ENCODE measurements at regions not wholly inside any gene's neighbourhood (a gene's known extent, or its start where the extent isn't known, plus 50 kb on each side); places are given as distances from the start of the nearest gene placed in this dataset.

DNA sequence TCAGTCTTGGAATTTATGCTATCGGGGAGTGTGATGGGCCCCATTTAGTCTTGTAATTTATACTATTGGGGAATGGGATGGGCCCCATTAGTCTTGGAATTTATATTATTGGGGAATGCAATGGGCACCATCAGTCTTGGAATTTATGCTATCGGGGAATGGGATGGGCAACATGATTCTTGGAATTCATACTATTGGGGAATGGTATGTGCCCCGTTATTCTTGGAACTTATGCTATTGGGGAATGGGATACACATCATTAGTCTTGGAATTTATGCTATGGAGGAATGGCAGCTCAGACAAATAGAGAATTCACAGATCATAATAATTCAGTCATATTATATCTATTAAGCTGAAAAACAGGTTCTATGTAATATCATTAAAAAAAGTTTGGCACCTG lies 300.3 kb downstream of the SMOC2 start:
- no peak overlapping the region for H3K27ac ChIP-seq (ENCODE audit: low read depth, low read length)
- H3K4me1 ChIP-seq (ENCODE audit: insufficient read depth, low read length) = no peaks in the 10 kb centered on the region
- no peak overlapping the region for H3K9ac ChIP-seq (ENCODE audit: low read depth, low read length)
- peaks cover 5% of the 10 kb centered on the region; the same call in 1 of the 2 replicates for H3K9me3 ChIP-seq (ENCODE audit: insufficient read depth, low read depth, low read length)
- no peaks in the 10 kb centered on the region for H3K27me3 ChIP-seq (ENCODE audit: insufficient read depth, low read length)
- H3K4me3 ChIP-seq (ENCODE audit: low read length) = no peak overlapping the region
- over 99% methylated on average over 3 of the region's 3 CpGs for WGBS
- no peaks in the 10 kb centered on the region for H3K36me3 ChIP-seq (ENCODE audit: insufficient read depth, low read length)

DNA sequence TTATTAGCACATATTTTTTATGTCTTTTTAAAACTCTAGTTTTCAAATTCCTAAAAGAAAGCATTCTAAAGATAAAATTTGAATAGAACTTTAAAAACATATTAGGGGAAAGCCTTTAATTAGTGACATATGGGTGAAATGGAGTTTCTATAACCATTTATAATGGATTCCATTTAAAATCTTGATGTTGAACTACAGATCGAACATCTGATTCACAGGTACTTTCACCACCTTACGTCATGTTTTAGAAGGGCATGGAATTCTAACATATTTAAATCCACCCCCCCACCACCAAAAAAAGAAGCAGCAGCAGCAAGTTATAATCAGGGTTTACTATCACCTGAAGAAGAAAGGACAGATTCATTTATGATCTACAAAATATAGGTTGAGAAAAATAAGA lies 298.4 kb downstream of the SMOC2 start:
- Histone ChIP-seq H3K4me3 (ENCODE audit: low read length) (no peak overlapping the region), H3K27me3 (ENCODE audit: insufficient read depth, low read length) (no peaks in the 10 kb centered on the region), H3K4me1 (ENCODE audit: insufficient read depth, low read length) (no peaks in the 10 kb centered on the region), H3K9me3 (ENCODE audit: insufficient read depth, low read depth, low read length) (peaks cover 5% of the 10 kb centered on the region; the same call in 1 of the 2 replicates), H3K9ac (ENCODE audit: low read depth, low read length) (no peak overlapping the region), H3K36me3 (ENCODE audit: insufficient read depth, low read length) (no peaks in the 10 kb centered on the region), H3K27ac (ENCODE audit: low read depth, low read length) (no peak overlapping the region)
- no CpG with 5 or more reads among the region's 2 CpGs for WGBS

DNA sequence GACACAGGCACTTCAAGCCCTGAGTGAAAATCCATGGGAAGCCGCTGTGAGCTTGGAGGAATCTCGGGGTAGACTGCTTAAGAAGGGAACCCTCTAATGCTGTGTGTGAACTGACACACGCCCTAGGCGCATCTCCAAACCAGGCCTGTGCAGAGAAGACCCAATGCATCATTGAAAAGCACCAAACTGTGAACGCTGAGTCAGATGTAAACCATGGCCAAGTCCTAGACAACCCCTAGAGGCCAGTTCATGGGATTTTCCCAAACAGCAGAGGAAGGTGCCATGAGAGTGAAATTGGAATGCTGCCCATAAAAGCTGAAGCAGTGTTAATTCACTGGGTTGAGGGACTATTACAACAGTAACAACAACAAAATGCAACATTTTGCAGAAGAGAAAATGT lies 296.5 kb downstream of the SMOC2 start:
- H3K4me1 ChIP-seq (ENCODE audit: insufficient read depth, low read length) = no peaks in the 10 kb centered on the region
- 94% methylated on average over 5 of the region's 5 CpGs for WGBS

DNA sequence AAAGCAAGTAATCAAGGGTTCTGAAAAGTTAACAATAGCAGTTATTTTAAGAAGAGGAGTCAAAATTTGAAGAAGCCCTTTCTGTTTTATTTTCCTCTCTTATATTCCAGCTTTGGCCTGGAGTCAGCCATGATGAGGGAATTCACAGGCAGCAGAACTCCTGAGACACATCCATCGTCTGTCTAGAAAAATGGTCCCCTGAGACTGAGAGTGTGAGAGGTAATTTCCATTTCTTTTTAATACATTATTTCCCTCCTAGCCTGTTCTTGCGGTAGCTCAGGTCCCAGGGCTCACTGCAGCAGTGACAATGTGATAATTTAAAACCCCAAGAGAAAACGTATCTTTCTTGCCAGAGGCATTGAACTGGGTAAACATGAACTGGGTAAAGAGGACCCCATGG lies 296.0 kb downstream of the SMOC2 start:
- H3K9ac ChIP-seq (ENCODE audit: low read depth, low read length) = no peak overlapping the region
- no peaks in the 10 kb centered on the region for H3K27me3 ChIP-seq (ENCODE audit: insufficient read depth, low read length)
- no peak overlapping the region for H3K4me3 ChIP-seq (ENCODE audit: low read length)
- no peaks in the 10 kb centered on the region for H3K4me1 ChIP-seq (ENCODE audit: insufficient read depth, low read length)
- H3K36me3 ChIP-seq (ENCODE audit: insufficient read depth, low read length) = no peaks in the 10 kb centered on the region
- H3K9me3 ChIP-seq (ENCODE audit: insufficient read depth, low read depth, low read length) = peaks cover 5% of the 10 kb centered on the region; the same call in 1 of the 2 replicates
- 98% methylated on average over 3 of the region's 3 CpGs for WGBS
- no peak overlapping the region for H3K27ac ChIP-seq (ENCODE audit: low read depth, low read length)

More for the DNA sequence above, 296.5 kb downstream of the SMOC2 start:
- H3K36me3 ChIP-seq (ENCODE audit: insufficient read depth, low read length) = no peaks in the 10 kb centered on the region
- H3K4me3 ChIP-seq (ENCODE audit: low read length) = no peak overlapping the region
- H3K27me3 ChIP-seq (ENCODE audit: insufficient read depth, low read length) = no peaks in the 10 kb centered on the region
- peaks cover 5% of the 10 kb centered on the region; the same call in 1 of the 2 replicates for H3K9me3 ChIP-seq (ENCODE audit: insufficient read depth, low read depth, low read length)
- H3K9ac ChIP-seq (ENCODE audit: low read depth, low read length) = no peak overlapping the region
- H3K27ac ChIP-seq (ENCODE audit: low read depth, low read length) = no peak overlapping the region

DNA sequence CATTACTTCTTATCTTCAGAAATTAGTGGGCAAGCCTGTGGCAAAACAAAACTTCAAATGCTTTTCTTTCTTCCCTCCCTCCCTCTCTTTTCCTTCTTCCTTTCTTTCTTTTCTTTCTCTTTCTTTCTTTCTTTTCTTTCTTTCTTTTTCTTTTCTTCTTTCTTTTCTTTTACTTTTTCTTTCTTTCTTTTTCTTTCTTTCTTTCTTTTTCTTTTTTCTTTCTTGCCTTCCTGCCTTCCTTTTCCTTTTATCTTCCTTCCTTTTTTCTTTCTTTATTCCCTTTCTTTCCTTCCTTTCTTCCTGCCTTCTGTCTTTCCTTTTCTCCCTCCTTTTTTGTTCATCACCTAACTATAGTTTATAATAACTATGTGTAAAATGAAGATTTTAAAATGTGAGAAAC lies 295.1 kb downstream of the SMOC2 start:
- Histone ChIP-seq H3K9me3 (ENCODE audit: insufficient read depth, low read depth, low read length) (peaks cover 5% of the 10 kb centered on the region; the same call in 1 of the 2 replicates), H3K4me3 (ENCODE audit: low read length) (no peak overlapping the region), H3K27ac (ENCODE audit: low read depth, low read length) (no peak overlapping the region), H3K9ac (ENCODE audit: low read depth, low read length) (no peak overlapping the region), H3K4me1 (ENCODE audit: insufficient read depth, low read length) (no peaks in the 10 kb centered on the region), H3K36me3 (ENCODE audit: insufficient read depth, low read length) (no peaks in the 10 kb centered on the region), H3K27me3 (ENCODE audit: insufficient read depth, low read length) (no peaks in the 10 kb centered on the region)

DNA sequence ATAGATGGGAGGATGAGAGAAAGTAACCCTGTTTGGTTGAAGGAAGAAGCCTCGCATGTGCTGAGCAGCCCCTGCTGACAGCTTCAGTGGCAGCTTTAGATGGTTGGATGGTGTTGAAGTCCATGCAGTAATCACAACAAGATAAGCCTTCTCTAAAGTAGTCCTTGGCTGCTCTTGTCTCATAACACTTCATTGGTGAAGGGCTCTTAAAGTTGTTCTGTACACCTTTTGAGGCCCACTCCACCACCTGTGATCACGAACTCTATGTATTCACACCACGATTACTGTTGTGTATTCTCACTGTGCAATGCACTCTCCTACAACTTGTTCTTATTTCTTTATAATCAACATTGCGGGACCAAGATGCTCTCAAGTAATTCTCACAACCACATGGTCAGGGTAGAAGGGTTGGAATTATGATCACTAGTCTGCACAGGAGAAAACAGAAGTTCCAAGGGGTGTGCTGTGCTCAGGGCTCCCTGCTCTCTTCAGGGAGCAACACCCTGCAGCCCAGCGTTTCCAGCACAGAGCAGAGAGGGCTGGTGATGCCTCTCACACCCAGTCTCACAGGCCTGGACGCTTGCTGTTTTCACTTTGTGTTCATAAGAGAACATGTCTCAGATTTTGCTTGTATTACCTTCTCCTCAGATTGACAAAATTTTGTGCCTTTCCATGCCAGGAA lies 294.4 kb downstream of the SMOC2 start:
- no peaks in the 10 kb centered on the region for H3K4me1 ChIP-seq (ENCODE audit: insufficient read depth, low read length)
- WGBS = 88% methylated on average over 6 of the region's 6 CpGs
- peaks cover 5% of the 10 kb centered on the region; the same call in 1 of the 2 replicates for H3K9me3 ChIP-seq (ENCODE audit: insufficient read depth, low read depth, low read length)
- H3K36me3 ChIP-seq (ENCODE audit: insufficient read depth, low read length) = no peaks in the 10 kb centered on the region
- H3K27me3 ChIP-seq (ENCODE audit: insufficient read depth, low read length) = no peaks in the 10 kb centered on the region
- H3K9ac ChIP-seq (ENCODE audit: low read depth, low read length) = no peak overlapping the region
- H3K27ac ChIP-seq (ENCODE audit: low read depth, low read length) = no peak overlapping the region
- no peak overlapping the region for H3K4me3 ChIP-seq (ENCODE audit: low read length)

DNA sequence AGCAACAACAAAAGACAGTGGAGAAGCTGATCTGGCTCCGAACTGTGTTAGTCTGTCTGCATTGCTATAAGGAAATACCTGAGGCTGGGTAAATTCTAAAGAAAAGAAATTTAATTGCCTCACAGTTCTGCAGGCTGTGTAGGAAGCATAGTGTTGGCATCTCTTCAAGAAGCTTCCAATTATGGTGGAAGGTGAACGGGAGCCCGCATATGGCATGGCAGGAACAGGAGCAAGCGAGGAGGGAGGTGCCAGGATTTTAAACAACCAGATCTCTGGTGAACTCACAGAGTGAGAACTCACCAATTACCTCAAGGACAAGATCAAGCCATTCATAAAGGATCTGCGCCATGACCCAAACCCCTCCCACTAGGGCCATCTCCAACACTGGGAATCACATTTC lies 293.5 kb downstream of the SMOC2 start:
- no peaks in the 10 kb centered on the region for H3K36me3 ChIP-seq (ENCODE audit: insufficient read depth, low read length)
- no peaks in the 10 kb centered on the region for H3K4me1 ChIP-seq (ENCODE audit: insufficient read depth, low read length)
- H3K4me3 ChIP-seq (ENCODE audit: low read length) = no peak overlapping the region
- H3K27ac ChIP-seq (ENCODE audit: low read depth, low read length) = no peak overlapping the region
- H3K27me3 ChIP-seq (ENCODE audit: insufficient read depth, low read length) = no peaks in the 10 kb centered on the region
- H3K9ac ChIP-seq (ENCODE audit: low read depth, low read length) = no peak overlapping the region
- peaks cover 5% of the 10 kb centered on the region; the same call in 1 of the 2 replicates for H3K9me3 ChIP-seq (ENCODE audit: insufficient read depth, low read depth, low read length)
- WGBS = 95% methylated on average over 5 of the region's 5 CpGs

DNA sequence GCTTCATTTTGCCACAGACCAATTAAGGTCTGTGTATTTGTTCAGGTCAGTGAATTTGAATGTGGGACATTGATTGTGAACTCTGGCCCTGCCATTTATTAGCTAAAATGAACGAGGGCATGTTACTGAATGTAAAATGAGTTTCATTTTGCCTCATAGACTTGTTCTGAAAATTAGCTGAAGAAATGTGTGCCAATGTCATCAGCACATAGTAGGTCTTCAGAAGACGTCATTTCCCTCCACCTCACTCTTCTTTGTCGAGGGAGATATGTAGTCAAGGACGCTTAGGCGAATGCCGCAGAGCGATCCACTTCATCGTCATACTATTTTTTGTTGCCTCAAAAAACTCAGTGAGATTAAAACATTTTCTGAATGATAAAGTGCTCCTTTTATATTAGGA lies 291.7 kb downstream of the SMOC2 start:
- Histone ChIP-seq H3K4me1 (ENCODE audit: insufficient read depth, low read length) (no peaks in the 10 kb centered on the region), H3K27ac (ENCODE audit: low read depth, low read length) (no peak overlapping the region), H3K27me3 (ENCODE audit: insufficient read depth, low read length) (no peaks in the 10 kb centered on the region), H3K4me3 (ENCODE audit: low read length) (no peak overlapping the region), H3K36me3 (ENCODE audit: insufficient read depth, low read length) (no peaks in the 10 kb centered on the region), H3K9me3 (ENCODE audit: insufficient read depth, low read depth, low read length) (no peaks in the 10 kb centered on the region), H3K9ac (ENCODE audit: low read depth, low read length) (no peak overlapping the region)
- WGBS = 82% methylated on average over 8 of the region's 8 CpGs

DNA sequence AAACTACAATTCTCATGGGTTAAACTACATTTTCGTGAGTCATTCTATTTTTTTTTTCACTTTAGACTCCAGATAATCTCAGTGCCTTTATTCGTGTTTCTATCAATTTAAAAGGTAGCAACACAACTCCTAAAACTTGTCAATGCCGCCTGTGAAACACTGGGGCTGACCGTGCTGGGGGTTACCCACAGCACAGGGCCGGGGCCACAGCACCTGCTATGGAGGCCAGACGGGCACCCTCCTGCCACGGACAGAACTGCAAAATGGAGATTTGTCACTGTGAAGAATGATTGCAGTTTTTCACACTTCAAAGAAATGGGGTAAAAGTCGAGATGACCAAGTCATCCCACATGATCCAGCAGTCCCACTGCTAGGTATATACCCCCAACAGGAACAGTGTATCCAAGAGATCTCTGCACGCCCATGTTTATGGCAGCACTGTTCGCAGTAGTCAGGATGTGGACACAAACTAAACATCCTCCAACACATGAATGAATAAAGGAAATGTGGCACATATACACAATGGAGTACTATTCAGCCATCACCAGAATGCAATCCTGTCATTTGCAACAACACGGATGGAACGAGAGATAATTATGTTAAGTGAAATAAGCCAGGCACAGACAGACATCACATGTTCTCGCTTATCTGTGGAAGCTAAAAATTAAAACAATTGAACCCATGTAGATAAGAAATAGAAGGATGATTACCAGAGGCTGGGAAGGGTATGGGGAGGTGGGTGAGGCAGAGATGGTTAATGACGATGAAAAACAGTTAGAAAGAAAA lies 290.1 kb downstream of the SMOC2 start:
- Histone ChIP-seq H3K27me3 (ENCODE audit: insufficient read depth, low read length) (no peaks in the 10 kb centered on the region), H3K4me1 (ENCODE audit: insufficient read depth, low read length) (no peaks in the 10 kb centered on the region), H3K27ac (ENCODE audit: low read depth, low read length) (no peak overlapping the region), H3K36me3 (ENCODE audit: insufficient read depth, low read length) (no peaks in the 10 kb centered on the region), H3K9me3 (ENCODE audit: insufficient read depth, low read depth, low read length) (no peaks in the 10 kb centered on the region), H3K9ac (ENCODE audit: low read depth, low read length) (no peak overlapping the region), H3K4me3 (ENCODE audit: low read length) (no peak overlapping the region)
- WGBS = 96% methylated on average over 14 of the region's 14 CpGs

DNA sequence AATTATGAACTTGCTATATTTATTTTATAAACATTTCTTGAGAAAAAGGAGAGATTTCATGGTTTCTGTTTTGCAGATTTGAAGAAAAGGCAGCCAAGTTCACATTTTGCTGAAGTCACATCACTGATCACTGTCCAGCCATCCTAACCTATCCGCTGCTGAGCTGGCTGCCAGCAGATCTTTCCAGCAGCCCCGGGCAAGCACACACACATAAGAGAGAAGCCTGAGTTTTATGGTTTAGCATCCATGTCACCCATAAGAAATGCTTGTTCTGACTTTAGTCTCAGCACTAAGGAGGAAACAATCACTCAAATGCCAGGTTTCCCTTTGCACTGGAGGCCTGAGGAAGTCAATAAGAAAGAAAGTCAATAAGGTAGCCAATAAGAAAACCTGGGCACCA lies 287.1 kb downstream of the SMOC2 start:
- Histone ChIP-seq H3K36me3 (ENCODE audit: insufficient read depth, low read length) (no peaks in the 10 kb centered on the region), H3K9ac (ENCODE audit: low read depth, low read length) (no peak overlapping the region), H3K9me3 (ENCODE audit: insufficient read depth, low read depth, low read length) (peaks cover 24% of the 10 kb centered on the region), H3K4me1 (ENCODE audit: insufficient read depth, low read length) (no peaks in the 10 kb centered on the region), H3K4me3 (ENCODE audit: low read length) (no peak overlapping the region), H3K27me3 (ENCODE audit: insufficient read depth, low read length) (no peaks in the 10 kb centered on the region), H3K27ac (ENCODE audit: low read depth, low read length) (no peak overlapping the region)
- WGBS = 100% methylated on average over 2 of the region's 2 CpGs

DNA sequence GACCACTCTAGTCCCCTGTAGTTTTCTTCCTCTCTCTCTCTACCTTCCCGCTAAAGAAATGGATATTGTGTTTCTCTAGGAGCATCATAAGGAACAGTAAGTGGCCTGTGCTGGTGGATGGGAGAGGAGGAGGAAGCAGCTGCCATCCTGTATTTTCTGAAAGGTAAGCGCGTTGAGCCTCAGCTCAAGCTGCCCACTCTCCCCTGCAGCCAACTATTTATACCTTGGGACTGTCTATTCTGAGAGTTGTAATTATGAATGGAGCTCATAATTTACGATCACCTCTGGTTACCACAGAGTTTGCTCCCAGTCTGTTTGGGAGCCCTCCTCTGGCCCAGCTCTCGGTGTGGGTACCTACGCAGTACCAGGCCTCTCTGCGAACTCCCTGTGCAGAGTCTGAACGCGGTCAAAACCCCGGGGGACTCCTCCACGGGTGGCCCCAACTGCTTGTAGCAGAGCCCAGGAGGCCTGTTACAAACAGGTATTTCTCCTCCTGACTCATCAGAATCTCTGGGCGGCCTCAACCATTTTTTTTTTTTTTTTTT lies 285.4 kb downstream of the SMOC2 start:
- Histone ChIP-seq H3K9me3 (ENCODE audit: insufficient read depth, low read depth, low read length) (peaks cover 36% of the 10 kb centered on the region), H3K9ac (ENCODE audit: low read depth, low read length) (no peak overlapping the region), H3K27me3 (ENCODE audit: insufficient read depth, low read length) (no peaks in the 10 kb centered on the region), H3K36me3 (ENCODE audit: insufficient read depth, low read length) (no peaks in the 10 kb centered on the region), H3K4me3 (ENCODE audit: low read length) (no peak overlapping the region), H3K4me1 (ENCODE audit: insufficient read depth, low read length) (no peaks in the 10 kb centered on the region), H3K27ac (ENCODE audit: low read depth, low read length) (no peak overlapping the region)
- WGBS = 95% methylated on average over 9 of the region's 12 CpGs

Data from HUES64 (cell line).